Dermis microvascular lymphatic vessel endothelial cell (primary cell): ENCODE measurements at regions not wholly inside any gene's neighbourhood (a gene's known extent, or its start where the extent isn't known, plus 50 kb on each side); places are given as distances from the start of the nearest gene placed in this dataset.
"Not testable (repeated sequence)": the region's sequence is repeated elsewhere in the genome, so short reads cannot be mapped to it uniquely, and the experiment has no call there.

Source experiments
- DNase-seq, 2 donors: peaks; one replicate each; pipeline versions ENCODE4 v3.0.0 to v3.0.0-alpha.2; 2010; ENCODE audit warnings: low read depth in 2 of 2

DNA sequence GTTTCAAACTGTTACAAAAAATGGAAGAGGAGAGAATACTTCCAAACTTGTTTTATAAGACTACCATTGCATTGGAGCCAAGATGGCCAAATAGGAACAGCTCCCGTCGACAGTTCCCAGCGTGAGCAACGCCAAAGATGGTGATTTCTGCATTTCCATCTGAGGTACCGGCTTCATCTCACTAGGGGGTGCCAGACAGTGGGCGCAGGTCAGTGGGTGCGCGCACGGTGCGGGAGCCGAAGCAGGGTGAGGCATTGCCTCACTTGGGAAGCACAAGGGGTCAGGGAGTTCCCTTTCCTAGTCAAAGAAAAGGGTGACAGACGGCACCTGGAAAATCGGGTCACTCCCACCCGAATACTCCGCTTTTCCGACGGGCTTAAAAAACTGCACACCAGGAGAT is 149.7 kb upstream of the POF1B start:
- DNase-seq, result not testable (repeated sequence)

DNA sequence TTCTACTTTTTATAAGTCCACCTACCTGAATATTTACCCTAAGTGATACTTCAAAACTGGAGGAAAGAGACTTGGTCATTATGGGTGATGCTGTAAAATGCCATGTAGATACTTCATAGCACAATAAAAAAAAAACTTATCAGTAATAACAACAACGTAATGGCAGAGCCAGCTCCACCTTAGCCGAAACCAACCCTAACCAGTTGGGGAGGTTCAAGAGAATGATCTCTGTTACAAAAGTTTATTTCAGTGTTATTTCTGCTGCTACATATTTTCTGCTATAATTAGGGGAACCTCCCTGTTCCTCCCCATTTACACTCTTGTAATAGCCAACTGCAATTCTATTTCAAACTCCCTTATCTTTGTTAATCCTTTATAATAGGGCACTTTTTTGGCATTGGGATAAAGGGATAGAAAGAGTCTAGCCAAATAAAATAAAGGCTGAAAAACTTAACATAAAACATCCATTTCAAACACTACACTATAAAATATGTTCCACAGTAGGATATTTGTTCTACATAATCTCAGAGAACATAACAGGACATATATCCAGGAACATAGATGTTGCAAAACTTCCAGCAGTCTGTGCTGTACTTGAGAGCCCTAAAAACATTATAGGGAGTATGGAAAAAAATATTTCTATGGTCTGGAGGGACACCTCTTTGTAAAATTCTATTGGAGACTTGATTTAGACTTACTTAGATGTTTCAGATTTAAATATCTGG is 138.7 kb upstream of the POF1B start:
- no peak for DNase-seq

DNA sequence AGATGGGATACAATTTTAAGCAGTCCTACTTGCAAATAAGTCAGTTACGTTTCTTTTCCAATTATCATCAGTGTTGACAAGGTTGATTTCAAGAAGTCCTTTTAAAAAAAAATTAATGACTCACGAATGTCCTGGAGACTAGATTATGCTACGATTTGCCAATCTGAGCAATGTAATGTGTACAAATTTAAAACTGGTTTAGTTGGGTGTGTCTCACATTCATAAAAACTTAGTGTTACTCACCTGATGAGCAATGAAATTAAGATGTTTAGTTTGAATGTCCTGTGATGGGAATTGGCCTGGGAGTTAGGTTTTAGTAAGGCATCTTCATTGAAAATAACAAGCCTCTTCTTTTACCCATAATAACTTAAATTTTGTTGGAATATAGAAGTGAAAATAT is 136.7 kb upstream of the POF1B start:
- no peak for DNase-seq

DNA sequence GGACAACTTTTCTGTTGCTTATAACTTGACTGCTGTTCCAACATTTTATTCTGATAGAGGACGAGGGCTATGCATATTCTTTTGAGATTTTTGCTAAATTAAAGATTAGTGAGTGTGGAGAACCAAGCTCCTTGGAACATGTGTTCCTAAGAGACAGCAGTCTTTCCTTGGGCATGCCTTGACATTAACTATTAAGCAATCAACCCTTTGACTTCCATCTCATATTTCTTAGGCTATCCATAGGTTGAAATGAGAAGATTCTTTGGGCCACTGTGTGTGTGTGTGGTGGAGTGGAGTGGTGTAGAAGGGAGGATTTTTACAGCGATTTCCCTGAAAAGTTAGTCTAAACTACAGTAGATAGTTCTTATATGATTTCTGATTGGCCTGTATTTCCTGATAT is 127.4 kb upstream of the POF1B start:
- DNase-seq, result no peak

DNA sequence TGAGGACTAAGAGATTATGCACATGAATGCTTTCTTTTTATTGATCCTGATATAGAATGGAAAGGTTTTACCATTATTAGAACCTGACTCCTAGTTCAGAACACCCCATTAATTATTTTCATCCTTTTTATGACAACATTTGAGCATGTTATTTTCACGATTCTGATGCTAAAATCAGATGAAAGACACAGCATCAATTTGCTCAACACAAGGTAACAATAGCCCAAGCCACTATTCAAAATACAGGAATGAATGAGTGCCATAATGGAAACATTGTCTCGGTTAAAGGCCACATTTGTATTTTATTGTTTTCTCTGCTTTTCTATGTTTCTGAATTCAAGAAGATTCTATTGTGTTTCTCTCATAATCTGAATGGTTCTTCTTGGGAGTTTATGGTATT is 126.3 kb upstream of the POF1B start:
- DNase-seq, result no peak

DNA sequence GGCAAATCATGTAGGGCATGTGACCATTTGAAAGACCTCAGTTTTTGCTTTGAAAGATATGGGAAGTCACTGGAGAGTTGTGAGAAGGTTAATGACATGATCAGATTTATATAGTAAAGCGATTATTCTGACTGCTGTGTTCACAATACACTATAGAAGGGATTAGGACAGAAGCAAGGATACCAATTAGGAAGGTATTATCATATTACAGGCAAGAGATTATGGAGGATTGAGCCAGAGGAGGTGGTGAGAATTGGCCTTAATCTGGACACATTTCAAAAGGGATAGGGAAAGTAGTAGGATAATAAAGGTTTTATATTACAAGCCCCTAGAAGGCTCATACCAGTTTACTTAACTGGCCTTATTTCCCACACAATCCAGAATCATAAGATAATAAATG is 124.9 kb upstream of the POF1B start:
- no peak for DNase-seq

DNA sequence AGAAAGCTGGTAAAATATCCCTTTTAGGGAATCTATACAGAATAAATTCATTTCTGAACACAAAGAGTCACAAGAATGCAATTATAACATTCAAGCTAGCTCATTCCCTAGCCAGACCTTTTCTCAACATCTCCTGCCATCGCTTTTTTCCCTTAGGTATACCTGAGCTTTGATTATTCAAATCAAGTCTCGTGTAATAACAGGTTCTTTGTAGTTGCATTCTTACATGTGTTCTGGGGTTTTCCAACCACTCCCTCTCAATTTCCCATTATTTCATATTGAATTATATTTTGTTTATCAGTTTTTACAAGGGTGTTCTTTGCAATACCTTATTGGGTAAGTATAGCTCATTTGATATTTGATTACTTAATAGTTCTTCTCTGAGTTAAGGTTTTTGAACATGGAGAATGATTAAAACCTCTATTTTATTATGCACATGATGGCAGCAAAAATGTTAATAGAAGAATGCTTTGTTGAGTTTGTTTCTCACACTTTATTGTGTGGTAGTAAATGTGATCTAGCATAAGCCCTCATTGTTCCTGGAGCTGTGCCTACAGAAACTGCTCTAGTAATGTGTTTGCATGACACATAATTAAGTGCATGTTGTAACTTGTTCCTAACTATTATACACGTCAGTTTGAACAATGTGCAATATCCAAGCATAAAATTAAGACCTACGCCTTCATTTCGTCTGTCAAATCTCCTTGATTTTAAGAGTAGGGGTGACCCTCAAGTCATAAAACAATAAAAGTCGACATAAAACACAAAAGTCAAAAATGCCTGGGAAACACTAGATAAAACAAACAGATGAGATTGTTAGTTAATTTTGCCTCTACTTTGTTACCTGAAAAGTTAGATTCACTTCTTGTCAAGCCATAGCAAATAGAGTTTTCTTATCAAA is 124.0 kb upstream of the POF1B start:
- no peak for DNase-seq

DNA sequence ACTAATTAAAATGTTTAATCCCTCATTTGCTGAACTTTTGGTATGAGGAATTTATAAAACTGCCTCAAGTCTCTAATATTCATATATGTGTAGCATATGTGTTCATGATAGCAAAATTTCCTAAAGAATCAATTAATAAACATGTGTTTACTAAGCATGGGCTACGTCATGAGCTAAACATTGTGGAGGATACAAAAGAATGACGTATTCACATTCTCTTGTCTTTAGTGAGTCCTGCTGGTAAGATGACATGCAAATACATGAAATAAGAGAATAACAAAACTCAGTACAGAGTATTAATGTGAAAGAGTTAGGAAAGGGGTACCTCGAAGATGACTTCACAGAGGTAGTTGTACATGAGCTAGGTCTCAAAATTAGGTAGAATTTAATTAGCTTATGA is 121.9 kb upstream of the POF1B start:
- DNase-seq, result no peak

DNA sequence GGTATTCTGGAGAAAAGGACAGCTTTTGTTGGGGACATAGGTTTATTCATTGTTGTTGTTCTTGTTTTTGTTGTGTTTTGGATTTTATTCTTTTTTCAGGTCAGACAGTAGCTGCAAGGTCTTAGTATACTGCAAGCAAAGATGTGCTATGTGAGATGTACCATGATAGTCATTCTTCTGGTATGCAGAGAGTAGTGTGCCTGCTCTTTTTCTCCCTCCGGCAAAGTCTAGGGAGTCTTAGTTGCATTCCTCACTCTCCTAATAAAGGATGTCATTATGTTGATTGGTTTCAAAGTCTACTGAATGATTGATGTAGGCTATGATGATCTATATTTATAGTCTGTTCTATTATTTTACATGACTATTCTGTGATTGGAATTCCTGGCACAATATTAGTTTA is 119.9 kb upstream of the POF1B start:
- no peak for DNase-seq

DNA sequence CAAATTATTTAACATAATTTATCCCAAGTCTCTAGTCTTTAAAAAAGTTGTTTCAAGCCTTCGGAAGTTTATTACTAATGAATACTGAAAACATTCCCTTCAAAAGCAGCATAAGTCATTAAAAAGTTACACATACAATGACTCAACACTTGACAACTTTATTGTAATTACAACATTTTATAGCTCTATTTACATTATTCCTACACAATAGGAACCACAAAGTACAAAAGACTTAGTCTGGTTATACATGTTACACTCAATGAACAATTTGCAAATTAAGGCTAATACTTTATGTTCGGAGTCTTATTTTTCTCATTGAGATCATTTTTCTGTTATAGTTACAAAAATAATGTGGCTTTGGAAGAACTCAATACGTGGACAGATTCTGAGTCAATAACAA is 114.4 kb upstream of the POF1B start:
- no peak for DNase-seq

DNA sequence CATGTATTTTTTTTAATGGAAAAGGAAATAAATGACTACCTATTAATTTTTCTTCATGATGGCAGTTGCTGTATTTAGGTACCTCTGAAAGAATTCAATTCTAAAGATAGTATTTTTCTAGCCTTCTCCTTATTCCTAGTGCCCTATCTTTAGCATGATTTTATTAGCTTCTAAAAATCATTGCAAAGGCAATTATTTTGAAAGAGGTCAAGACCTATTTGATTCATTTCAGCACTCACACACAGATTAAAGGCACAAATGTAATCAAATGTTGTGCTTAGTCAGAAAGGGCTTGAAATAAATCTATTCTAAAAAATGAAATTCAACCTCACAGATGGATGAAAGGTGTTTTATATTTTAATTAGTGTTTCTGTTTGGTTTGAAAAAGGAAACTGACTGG is 74.8 kb upstream of the POF1B start:
- no peak for DNase-seq

DNA sequence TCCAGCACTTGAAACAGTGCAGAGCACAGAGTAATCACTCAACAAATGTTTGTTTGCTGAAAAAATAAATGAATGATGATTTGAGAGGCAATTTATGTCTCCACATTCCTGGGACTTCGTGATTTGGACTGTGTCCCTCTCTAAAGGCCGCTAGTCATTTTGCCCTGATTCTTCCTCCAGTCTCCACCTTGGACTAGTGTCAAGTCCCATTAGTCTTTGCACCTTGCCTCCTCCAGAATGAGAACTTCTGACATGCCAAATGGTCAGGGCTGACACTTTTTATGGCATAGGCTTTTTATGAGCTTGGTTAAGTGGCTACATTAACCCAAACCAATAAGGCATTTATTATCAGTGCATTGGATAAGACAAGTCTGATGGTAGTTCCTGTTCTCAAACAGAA is 65.1 kb upstream of the POF1B start:
- no peak for DNase-seq
